ENCODE measurements at regions not wholly inside any gene's neighbourhood (a gene's known extent, or its start where the extent isn't known, plus 50 kb on each side); places are given as distances from the start of the nearest gene placed in this dataset.

DNA sequence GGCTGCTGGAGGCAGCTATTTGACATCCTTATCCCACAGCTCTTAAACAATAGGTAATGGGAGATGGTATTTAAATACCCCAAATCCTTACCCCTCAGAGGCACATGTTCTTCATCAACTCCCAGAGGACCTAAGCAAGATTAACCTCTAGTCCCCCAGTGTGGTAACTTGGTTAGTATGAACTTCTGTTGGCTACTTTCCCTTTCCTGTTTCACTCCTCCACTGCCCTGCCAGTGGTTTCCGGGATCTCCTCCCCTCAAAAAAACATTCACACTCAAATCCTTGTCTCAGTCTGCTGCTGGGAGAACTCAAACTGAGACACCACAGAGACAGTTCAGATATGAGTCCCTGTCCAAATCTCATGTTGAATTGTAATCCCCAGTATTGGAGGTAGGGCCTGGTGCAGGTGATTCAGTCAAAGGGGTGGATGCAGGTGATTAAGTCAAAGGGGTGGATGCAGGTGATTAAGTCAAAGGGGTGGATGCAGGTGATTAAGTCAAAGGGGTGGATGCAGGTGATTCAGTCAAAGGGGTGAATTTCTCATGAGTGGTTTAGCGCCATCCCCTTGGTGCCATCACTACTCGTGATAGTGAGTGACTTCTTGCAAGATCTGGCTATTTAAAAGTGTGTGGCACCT lies 335.0 kb upstream of the CTNNB1 start:
- Histone ChIP-seq H3K4me3 (replicated peaks; ENCODE audit: insufficient read depth, low read length) (no peak overlapping the region), H3K27ac (replicated peaks) (no peak overlapping the region), H3K27me3 (ENCODE audit: insufficient read depth, poor library complexity, severe bottlenecking) (no peaks in the 10 kb centered on the region)
- DNase-seq (ENCODE audit: low read depth in 1 of 2, low spot score in 1 of 2), result no peak
- TF ChIP-seq, protein P1, sequence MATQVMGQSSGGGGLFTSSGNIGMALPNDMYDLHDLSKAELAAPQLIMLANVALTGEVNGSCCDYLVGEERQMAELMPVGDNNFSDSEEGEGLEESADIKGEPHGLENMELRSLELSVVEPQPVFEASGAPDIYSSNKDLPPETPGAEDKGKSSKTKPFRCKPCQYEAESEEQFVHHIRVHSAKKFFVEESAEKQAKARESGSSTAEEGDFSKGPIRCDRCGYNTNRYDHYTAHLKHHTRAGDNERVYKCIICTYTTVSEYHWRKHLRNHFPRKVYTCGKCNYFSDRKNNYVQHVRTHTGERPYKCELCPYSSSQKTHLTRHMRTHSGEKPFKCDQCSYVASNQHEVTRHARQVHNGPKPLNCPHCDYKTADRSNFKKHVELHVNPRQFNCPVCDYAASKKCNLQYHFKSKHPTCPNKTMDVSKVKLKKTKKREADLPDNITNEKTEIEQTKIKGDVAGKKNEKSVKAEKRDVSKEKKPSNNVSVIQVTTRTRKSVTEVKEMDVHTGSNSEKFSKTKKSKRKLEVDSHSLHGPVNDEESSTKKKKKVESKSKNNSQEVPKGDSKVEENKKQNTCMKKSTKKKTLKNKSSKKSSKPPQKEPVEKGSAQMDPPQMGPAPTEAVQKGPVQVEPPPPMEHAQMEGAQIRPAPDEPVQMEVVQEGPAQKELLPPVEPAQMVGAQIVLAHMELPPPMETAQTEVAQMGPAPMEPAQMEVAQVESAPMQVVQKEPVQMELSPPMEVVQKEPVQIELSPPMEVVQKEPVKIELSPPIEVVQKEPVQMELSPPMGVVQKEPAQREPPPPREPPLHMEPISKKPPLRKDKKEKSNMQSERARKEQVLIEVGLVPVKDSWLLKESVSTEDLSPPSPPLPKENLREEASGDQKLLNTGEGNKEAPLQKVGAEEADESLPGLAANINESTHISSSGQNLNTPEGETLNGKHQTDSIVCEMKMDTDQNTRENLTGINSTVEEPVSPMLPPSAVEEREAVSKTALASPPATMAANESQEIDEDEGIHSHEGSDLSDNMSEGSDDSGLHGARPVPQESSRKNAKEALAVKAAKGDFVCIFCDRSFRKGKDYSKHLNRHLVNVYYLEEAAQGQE (IDR thresholded peaks at IDR 0.05; ENCODE audit: insufficient replicate concordance, low read depth), result no peak
- TF ChIP-seq SPI1 (IDR thresholded peaks at IDR 0.05; ENCODE audit: borderline replicate concordance, low read depth) (no peak), POLR2AphosphoS5 (IDR thresholded peaks at IDR 0.05; ENCODE audit: low read depth) (no peak)
- TF ChIP-seq, protein P2, sequence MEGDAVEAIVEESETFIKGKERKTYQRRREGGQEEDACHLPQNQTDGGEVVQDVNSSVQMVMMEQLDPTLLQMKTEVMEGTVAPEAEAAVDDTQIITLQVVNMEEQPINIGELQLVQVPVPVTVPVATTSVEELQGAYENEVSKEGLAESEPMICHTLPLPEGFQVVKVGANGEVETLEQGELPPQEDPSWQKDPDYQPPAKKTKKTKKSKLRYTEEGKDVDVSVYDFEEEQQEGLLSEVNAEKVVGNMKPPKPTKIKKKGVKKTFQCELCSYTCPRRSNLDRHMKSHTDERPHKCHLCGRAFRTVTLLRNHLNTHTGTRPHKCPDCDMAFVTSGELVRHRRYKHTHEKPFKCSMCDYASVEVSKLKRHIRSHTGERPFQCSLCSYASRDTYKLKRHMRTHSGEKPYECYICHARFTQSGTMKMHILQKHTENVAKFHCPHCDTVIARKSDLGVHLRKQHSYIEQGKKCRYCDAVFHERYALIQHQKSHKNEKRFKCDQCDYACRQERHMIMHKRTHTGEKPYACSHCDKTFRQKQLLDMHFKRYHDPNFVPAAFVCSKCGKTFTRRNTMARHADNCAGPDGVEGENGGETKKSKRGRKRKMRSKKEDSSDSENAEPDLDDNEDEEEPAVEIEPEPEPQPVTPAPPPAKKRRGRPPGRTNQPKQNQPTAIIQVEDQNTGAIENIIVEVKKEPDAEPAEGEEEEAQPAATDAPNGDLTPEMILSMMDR (IDR thresholded peaks at IDR 0.05; ENCODE audit: insufficient read depth, low read length), result no peak

DNA sequence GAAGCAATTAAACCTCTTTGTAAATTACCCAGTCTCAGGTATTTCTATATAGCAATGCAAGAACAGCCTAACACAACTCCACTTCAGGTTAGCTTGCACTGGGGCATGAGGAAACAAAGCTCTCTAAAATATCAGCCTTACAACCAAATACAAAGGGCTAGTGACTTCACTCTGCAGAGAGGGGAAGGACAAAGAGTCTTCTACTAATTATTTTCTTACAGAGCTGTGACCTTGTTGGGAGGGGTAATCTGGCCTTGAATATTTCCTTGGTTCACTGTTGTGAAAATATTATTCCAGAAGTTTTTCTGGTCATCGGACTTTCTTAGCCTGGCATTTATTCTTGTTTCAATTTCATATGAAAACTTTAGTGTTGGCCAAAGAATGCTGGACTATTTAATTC lies 334.4 kb upstream of the CTNNB1 start:
- TF ChIP-seq, protein P1 (IDR thresholded peaks at IDR 0.05; ENCODE audit: insufficient replicate concordance, low read depth), result no peak
- TF ChIP-seq, protein P2 (IDR thresholded peaks at IDR 0.05; ENCODE audit: insufficient read depth, low read length), result no peak
- TF ChIP-seq GABPA (IDR thresholded peaks at IDR 0.05; ENCODE audit: low read depth), result no peak
- no peak for TF ChIP-seq POLR2AphosphoS5 (IDR thresholded peaks at IDR 0.05; ENCODE audit: low read depth)
- TF ChIP-seq SPI1 (IDR thresholded peaks at IDR 0.05; ENCODE audit: borderline replicate concordance, low read depth), result no peak
- Histone ChIP-seq H3K4me3 (replicated peaks; ENCODE audit: insufficient read depth, low read length) (no peak overlapping the region), H3K27me3 (ENCODE audit: insufficient read depth, poor library complexity, severe bottlenecking) (no peaks in the 10 kb centered on the region), H3K27ac (replicated peaks) (no peak overlapping the region)
- DNase-seq (ENCODE audit: low read depth in 1 of 2, low spot score in 1 of 2), result no peak

DNA sequence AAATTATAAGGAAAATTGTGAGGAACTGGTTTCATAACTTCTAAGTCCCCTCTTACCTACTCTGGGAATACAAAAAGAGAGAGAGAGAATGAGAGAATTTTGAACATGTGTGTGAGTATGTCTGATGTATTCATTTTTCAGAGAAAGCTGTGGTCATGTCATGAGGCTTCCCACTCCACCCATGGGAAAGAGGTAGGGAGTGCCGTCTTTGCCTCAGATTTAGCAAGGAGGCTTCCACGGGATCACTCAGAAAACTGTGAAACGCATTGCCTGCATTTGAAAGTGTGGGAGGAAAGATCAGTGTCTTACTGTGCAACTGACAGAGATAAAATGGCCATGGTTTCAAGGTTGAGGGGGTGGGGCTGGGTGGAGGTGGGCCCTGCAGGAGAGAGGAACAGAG lies 331.5 kb upstream of the CTNNB1 start:
- Histone ChIP-seq H3K4me3 (replicated peaks; ENCODE audit: insufficient read depth, low read length) (no peak overlapping the region), H3K27me3 (ENCODE audit: insufficient read depth, poor library complexity, severe bottlenecking) (no peaks in the 10 kb centered on the region), H3K27ac (replicated peaks) (no peak overlapping the region)
- no peak for DNase-seq (ENCODE audit: low read depth in 1 of 2, low spot score in 1 of 2)
- TF ChIP-seq SPI1 (IDR thresholded peaks at IDR 0.05; ENCODE audit: borderline replicate concordance, low read depth) (no peak), POLR2AphosphoS5 (IDR thresholded peaks at IDR 0.05; ENCODE audit: low read depth) (no peak), GABPA (IDR thresholded peaks at IDR 0.05; ENCODE audit: low read depth) (no peak)
- TF ChIP-seq, protein P1 (IDR thresholded peaks at IDR 0.05; ENCODE audit: insufficient replicate concordance, low read depth), result no peak
- TF ChIP-seq, protein P2 (IDR thresholded peaks at IDR 0.05; ENCODE audit: insufficient read depth, low read length), result no peak
